ENCODE measurements at regions not wholly inside any gene's neighbourhood (a gene's known extent, or its start where the extent isn't known, plus 50 kb on each side); places are given as distances from the start of the nearest gene placed in this dataset.

DNA sequence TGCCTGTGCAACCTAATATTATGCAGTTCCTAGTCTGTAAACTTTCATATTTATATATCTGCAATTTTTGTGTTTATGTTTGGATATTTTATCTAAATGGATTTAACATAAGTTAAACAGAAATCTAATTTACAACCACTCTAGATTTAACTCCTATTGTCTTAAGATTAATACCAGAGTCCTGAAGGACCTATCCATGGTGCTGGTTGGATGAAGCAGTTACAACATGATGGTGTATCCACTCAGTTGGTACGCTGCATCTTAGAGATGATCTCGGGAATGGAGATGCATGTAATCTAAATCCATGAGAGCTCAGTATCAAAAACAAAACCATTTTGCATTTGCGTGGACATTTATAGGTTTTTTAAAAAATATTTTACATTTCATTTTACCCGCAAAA lies 745.9 kb upstream of the SLC8A1 start:
- Histone ChIP-seq H3K4me1 (ENCODE audit: insufficient read depth, low read length) (peaks cover 4% of the 10 kb centered on the region), H4K20me1 (ENCODE audit: insufficient read depth, low read length) (no peaks in the 10 kb centered on the region), H3K79me2 (ENCODE audit: insufficient read depth, low read length) (no peaks in the 10 kb centered on the region), H3K9ac (ENCODE audit: low read length) (no peak overlapping the region), H2AFZ (ENCODE audit: low read depth, low read length) (no peak overlapping the region), H3K27me3 (ENCODE audit: insufficient read depth, low read length) (no peaks in the 10 kb centered on the region), H3K9me3 (ENCODE audit: insufficient read depth, low read depth, low read length) (no peaks in the 10 kb centered on the region), H3K27ac (ENCODE audit: low read depth, low read length) (no peak overlapping the region), H3K36me3 (ENCODE audit: insufficient read depth, low read length) (no peaks in the 10 kb centered on the region), H3K4me3 (ENCODE audit: insufficient read depth, low read depth, low read length) (no peak overlapping the region), H3K4me2 (ENCODE audit: low read length) (no peak overlapping the region)
- Mint-ChIP-seq H3K27me3 (ENCODE audit: low read depth, unreplicated experiment) (no peaks in the 10 kb centered on the region), H3K9me3 (ENCODE audit: unreplicated experiment) (peaks cover 1% of the 10 kb centered on the region), H3K27ac (ENCODE audit: unreplicated experiment) (no peak overlapping the region), H3K4me3 (ENCODE audit: unreplicated experiment) (no peak overlapping the region), H3K36me3 (ENCODE audit: low read depth, unreplicated experiment) (no peaks in the 10 kb centered on the region), H3K4me1 (ENCODE audit: low read depth, unreplicated experiment) (peaks cover 18% of the 10 kb centered on the region)
- FAIRE-seq (no peak), DNase-seq (ENCODE audit: low read depth) (no peak)
- no peak for TF ChIP-seq CTCF (IDR thresholded peaks at IDR 0.05; ENCODE audit: insufficient read depth, low read depth, low read length)
- no peak for TF ChIP-seq EZH2 (IDR thresholded peaks at IDR 0.05; ENCODE audit: insufficient read depth, low read length)

GRCh38 chr2:41199334-41199733 lies 747.4 kb upstream of the SLC8A1 start:
- H4K20me1 ChIP-seq (ENCODE audit: insufficient read depth, low read length): no peaks in the 10 kb centered on the region
- H3K4me3 ChIP-seq (ENCODE audit: insufficient read depth, low read depth, low read length): no peak overlapping the region
- TF ChIP-seq CTCF (IDR thresholded peaks at IDR 0.05; ENCODE audit: insufficient read depth, low read depth, low read length): no peak
- no peak for TF ChIP-seq EZH2 (IDR thresholded peaks at IDR 0.05; ENCODE audit: insufficient read depth, low read length)
- H2AFZ ChIP-seq (ENCODE audit: low read depth, low read length): no peak overlapping the region
- no peaks in the 10 kb centered on the region for H3K79me2 ChIP-seq (ENCODE audit: insufficient read depth, low read length)
- H3K27ac ChIP-seq (ENCODE audit: low read depth, low read length): no peak overlapping the region
- no peak overlapping the region for H3K9ac ChIP-seq (ENCODE audit: low read length)
- no peaks in the 10 kb centered on the region for H3K27me3 Mint-ChIP-seq (ENCODE audit: low read depth, unreplicated experiment)
- H3K36me3 ChIP-seq (ENCODE audit: insufficient read depth, low read length): no peaks in the 10 kb centered on the region
- DNase-seq (ENCODE audit: low read depth) (no peak), FAIRE-seq (no peak)
- H3K9me3 Mint-ChIP-seq (ENCODE audit: unreplicated experiment): peaks cover 1% of the 10 kb centered on the region
- H3K27ac Mint-ChIP-seq (ENCODE audit: unreplicated experiment): no peak overlapping the region
- no peak overlapping the region for H3K4me2 ChIP-seq (ENCODE audit: low read length)
- H3K36me3 Mint-ChIP-seq (ENCODE audit: low read depth, unreplicated experiment): no peaks in the 10 kb centered on the region
- no peak overlapping the region for H3K4me3 Mint-ChIP-seq (ENCODE audit: unreplicated experiment)
- no peaks in the 10 kb centered on the region for H3K27me3 ChIP-seq (ENCODE audit: insufficient read depth, low read length)
- peaks cover 4% of the 10 kb centered on the region for H3K4me1 ChIP-seq (ENCODE audit: insufficient read depth, low read length)
- no peaks in the 10 kb centered on the region for H3K9me3 ChIP-seq (ENCODE audit: insufficient read depth, low read depth, low read length)
- H3K4me1 Mint-ChIP-seq (ENCODE audit: low read depth, unreplicated experiment): peaks cover 11% of the 10 kb centered on the region

GRCh38 chr2:41204315-41204714 lies 752.4 kb upstream of the SLC8A1 start:
- Mint-ChIP-seq H3K27me3 (ENCODE audit: low read depth, unreplicated experiment) (no peaks in the 10 kb centered on the region), H3K27ac (ENCODE audit: unreplicated experiment) (no peak overlapping the region), H3K36me3 (ENCODE audit: low read depth, unreplicated experiment) (no peaks in the 10 kb centered on the region), H3K4me3 (ENCODE audit: unreplicated experiment) (no peak overlapping the region), H3K9me3 (ENCODE audit: unreplicated experiment) (no peaks in the 10 kb centered on the region), H3K4me1 (ENCODE audit: low read depth, unreplicated experiment) (peaks cover 7% of the 10 kb centered on the region)
- no peaks in the 10 kb centered on the region for H3K4me1 ChIP-seq (ENCODE audit: insufficient read depth, low read length)
- no peak for TF ChIP-seq CTCF (IDR thresholded peaks at IDR 0.05; ENCODE audit: insufficient read depth, low read depth, low read length)
- H3K4me2 ChIP-seq (ENCODE audit: low read length): no peak overlapping the region
- H3K27ac ChIP-seq (ENCODE audit: low read depth, low read length): no peak overlapping the region
- no peak overlapping the region for H3K9ac ChIP-seq (ENCODE audit: low read length)
- no peak for FAIRE-seq
- H3K9me3 ChIP-seq (ENCODE audit: insufficient read depth, low read depth, low read length): no peaks in the 10 kb centered on the region
- no peaks in the 10 kb centered on the region for H3K79me2 ChIP-seq (ENCODE audit: insufficient read depth, low read length)
- H2AFZ ChIP-seq (ENCODE audit: low read depth, low read length): no peak overlapping the region
- DNase-seq (ENCODE audit: low read depth): no peak
- H4K20me1 ChIP-seq (ENCODE audit: insufficient read depth, low read length): no peaks in the 10 kb centered on the region
- H3K4me3 ChIP-seq (ENCODE audit: insufficient read depth, low read depth, low read length): no peak overlapping the region
- no peaks in the 10 kb centered on the region for H3K36me3 ChIP-seq (ENCODE audit: insufficient read depth, low read length)
- no peaks in the 10 kb centered on the region for H3K27me3 ChIP-seq (ENCODE audit: insufficient read depth, low read length)

All from astrocyte (in vitro differentiated cells and primary cell).